ENCODE measurements at regions not wholly inside any gene's neighbourhood (a gene's known extent, or its start where the extent isn't known, plus 50 kb on each side); places are given as distances from the start of the nearest gene placed in this dataset.
"Not testable (repeated sequence)": the region's sequence is repeated elsewhere in the genome, so short reads cannot be mapped to it uniquely, and the experiment has no call there.

GRCh38 chr4:45294464-45294863, 568.1 kb upstream of the GNPDA2 start:
- Mint-ChIP-seq H3K27ac (no peak overlapping the region), H3K4me1 (no peaks in the 10 kb centered on the region), H3K9me3 (peaks cover 7% of the 10 kb centered on the region), H3K36me3 (ENCODE audit: low read depth) (no peaks in the 10 kb centered on the region), H3K27me3 (no peaks in the 10 kb centered on the region), H3K4me3 (no peak overlapping the region)
- no peak for ATAC-seq (replicated peaks)

GRCh38 chr4:45293335-45293734, 567.0 kb upstream of the GNPDA2 start:
- Mint-ChIP-seq H3K27me3 (no peaks in the 10 kb centered on the region), H3K9me3 (peaks cover 7% of the 10 kb centered on the region), H3K27ac (no peak overlapping the region), H3K4me1 (no peaks in the 10 kb centered on the region), H3K36me3 (ENCODE audit: low read depth) (no peaks in the 10 kb centered on the region), H3K4me3 (no peak overlapping the region)
- no peak for ATAC-seq (replicated peaks)

- no peak for ATAC-seq (replicated peaks)
- Mint-ChIP-seq H3K9me3 (peaks cover 7% of the 10 kb centered on the region), H3K36me3 (ENCODE audit: low read depth) (no peaks in the 10 kb centered on the region)
These were observed 566.5 kb upstream of the GNPDA2 start for GRCh38 chr4:45292844-45293243.

GRCh38 chr4:45284400-45285085, 558.2 kb upstream of the GNPDA2 start:
- no peaks in the 10 kb centered on the region for H3K27me3 Mint-ChIP-seq
- H3K9me3 Mint-ChIP-seq: peaks cover 7% of the 10 kb centered on the region
- H3K4me1 Mint-ChIP-seq: no peaks in the 10 kb centered on the region
- ATAC-seq (replicated peaks): no peak
- no peak overlapping the region for H3K4me3 Mint-ChIP-seq
- no peaks in the 10 kb centered on the region for H3K36me3 Mint-ChIP-seq (ENCODE audit: low read depth)
- no peak overlapping the region for H3K27ac Mint-ChIP-seq

More at GRCh38 chr4:45292844-45293243, 566.5 kb upstream of the GNPDA2 start:
- H3K4me1 Mint-ChIP-seq: no peaks in the 10 kb centered on the region
- H3K27me3 Mint-ChIP-seq: no peaks in the 10 kb centered on the region
- H3K4me3 Mint-ChIP-seq: no peak overlapping the region
- H3K27ac Mint-ChIP-seq: no peak overlapping the region

GRCh38 chr4:45283352-45283751, 557.0 kb upstream of the GNPDA2 start:
- H3K4me3 Mint-ChIP-seq: no peak overlapping the region
- H3K27me3 Mint-ChIP-seq: no peaks in the 10 kb centered on the region
- no peaks in the 10 kb centered on the region for H3K36me3 Mint-ChIP-seq (ENCODE audit: low read depth)
- H3K9me3 Mint-ChIP-seq: peaks cover 7% of the 10 kb centered on the region
- no peak for ATAC-seq (replicated peaks)
- H3K4me1 Mint-ChIP-seq: no peaks in the 10 kb centered on the region
- H3K27ac Mint-ChIP-seq: no peak overlapping the region

GRCh38 chr4:45280121-45280520, 553.8 kb upstream of the GNPDA2 start:
- Mint-ChIP-seq H3K27ac (no peak overlapping the region), H3K36me3 (ENCODE audit: low read depth) (no peaks in the 10 kb centered on the region), H3K9me3 (peaks cover 2% of the 10 kb centered on the region), H3K4me3 (no peak overlapping the region), H3K4me1 (no peaks in the 10 kb centered on the region), H3K27me3 (no peaks in the 10 kb centered on the region)
- ATAC-seq (replicated peaks): no peak

GRCh38 chr4:45275862-45276261, 549.5 kb upstream of the GNPDA2 start:
- no peaks in the 10 kb centered on the region for H3K27me3 Mint-ChIP-seq
- peaks cover 14% of the 10 kb centered on the region for H3K9me3 Mint-ChIP-seq
- no peak for ATAC-seq (replicated peaks)
- H3K27ac Mint-ChIP-seq: no peak overlapping the region
- H3K4me3 Mint-ChIP-seq: no peak overlapping the region
- no peaks in the 10 kb centered on the region for H3K36me3 Mint-ChIP-seq (ENCODE audit: low read depth)
- H3K4me1 Mint-ChIP-seq: no peaks in the 10 kb centered on the region

- not testable (repeated sequence) for H3K36me3 Mint-ChIP-seq (ENCODE audit: low read depth); H3K27me3 Mint-ChIP-seq; H3K4me1 Mint-ChIP-seq; H3K27ac Mint-ChIP-seq; H3K4me3 Mint-ChIP-seq; ATAC-seq (replicated peaks); H3K9me3 Mint-ChIP-seq
These were observed 521.8 kb upstream of the GNPDA2 start for GRCh38 chr4:45248106-45248505.

GRCh38 chr4:45241976-45242375, 515.6 kb upstream of the GNPDA2 start:
- Mint-ChIP-seq H3K27me3 (no peaks in the 10 kb centered on the region), H3K27ac (no peak overlapping the region)
- no peak for ATAC-seq (replicated peaks)

GRCh38 chr4:45229206-45229605, 502.9 kb upstream of the GNPDA2 start:
- ATAC-seq (replicated peaks): no peak
- no peaks in the 10 kb centered on the region for H3K4me1 Mint-ChIP-seq
- no peak overlapping the region for H3K4me3 Mint-ChIP-seq
- peaks cover 4% of the 10 kb centered on the region for H3K9me3 Mint-ChIP-seq
- no peaks in the 10 kb centered on the region for H3K27me3 Mint-ChIP-seq
- no peaks in the 10 kb centered on the region for H3K36me3 Mint-ChIP-seq (ENCODE audit: low read depth)
- H3K27ac Mint-ChIP-seq: no peak overlapping the region

More at GRCh38 chr4:45241976-45242375, 515.6 kb upstream of the GNPDA2 start:
- no peak overlapping the region for H3K4me3 Mint-ChIP-seq
- H3K9me3 Mint-ChIP-seq: peaks cover 4% of the 10 kb centered on the region
- no peaks in the 10 kb centered on the region for H3K4me1 Mint-ChIP-seq
- H3K36me3 Mint-ChIP-seq (ENCODE audit: low read depth): no peaks in the 10 kb centered on the region

GRCh38 chr4:45215976-45216542, 489.7 kb upstream of the GNPDA2 start:
- no peak overlapping the region for H3K27ac Mint-ChIP-seq
- H3K36me3 Mint-ChIP-seq (ENCODE audit: low read depth): no peaks in the 10 kb centered on the region
- H3K9me3 Mint-ChIP-seq: peaks cover 4% of the 10 kb centered on the region
- no peaks in the 10 kb centered on the region for H3K4me1 Mint-ChIP-seq
- no peaks in the 10 kb centered on the region for H3K27me3 Mint-ChIP-seq
- H3K4me3 Mint-ChIP-seq: no peak overlapping the region
- no peak for ATAC-seq (replicated peaks)

- peaks cover 22% of the 10 kb centered on the region for H3K9me3 Mint-ChIP-seq
- not testable (repeated sequence) for H3K4me3 Mint-ChIP-seq; H3K27ac Mint-ChIP-seq; ATAC-seq (replicated peaks); H3K4me1 Mint-ChIP-seq; H3K36me3 Mint-ChIP-seq (ENCODE audit: low read depth); H3K27me3 Mint-ChIP-seq
These were observed 482.1 kb upstream of the GNPDA2 start for GRCh38 chr4:45208476-45208875.

GRCh38 chr4:45207864-45208331, 481.5 kb upstream of the GNPDA2 start:
- ATAC-seq (replicated peaks); H3K36me3 Mint-ChIP-seq (ENCODE audit: low read depth); H3K27ac Mint-ChIP-seq; H3K4me3 Mint-ChIP-seq; H3K27me3 Mint-ChIP-seq; H3K4me1 Mint-ChIP-seq: not testable (repeated sequence)
- H3K9me3 Mint-ChIP-seq: peaks cover 22% of the 10 kb centered on the region

- H3K4me1 Mint-ChIP-seq; ATAC-seq (replicated peaks); H3K27me3 Mint-ChIP-seq; H3K27ac Mint-ChIP-seq; H3K36me3 Mint-ChIP-seq (ENCODE audit: low read depth); H3K4me3 Mint-ChIP-seq: not testable (repeated sequence)
- peaks cover 25% of the 10 kb centered on the region for H3K9me3 Mint-ChIP-seq
These were observed 481.0 kb upstream of the GNPDA2 start for GRCh38 chr4:45207241-45207863.

- H3K9me3 Mint-ChIP-seq: peaks cover 11% of the 10 kb centered on the region
- H3K36me3 Mint-ChIP-seq (ENCODE audit: low read depth): no peaks in the 10 kb centered on the region
- H3K27ac Mint-ChIP-seq: no peak overlapping the region
- no peaks in the 10 kb centered on the region for H3K27me3 Mint-ChIP-seq
- no peak for ATAC-seq (replicated peaks)
- no peak overlapping the region for H3K4me3 Mint-ChIP-seq
- no peaks in the 10 kb centered on the region for H3K4me1 Mint-ChIP-seq
These were observed 473.4 kb upstream of the GNPDA2 start for GRCh38 chr4:45199736-45200135.
